HG02970 (cell line): ENCODE measurements at regions not wholly inside any gene's neighbourhood (a gene's known extent, or its start where the extent isn't known, plus 50 kb on each side); places are given as distances from the start of the nearest gene placed in this dataset.
"Not testable (repeated sequence)": the region's sequence is repeated elsewhere in the genome, so short reads cannot be mapped to it uniquely, and the experiment has no call there.

ENCODE experiments used
- ATAC-seq: cut with Tn5 transposase; IDR thresholded peaks from one replicate; pipeline ENCODE4 v1.9.1; 2021; ENCODE audit warnings: mild to moderate bottlenecking, moderate library complexity, moderate number of reproducible peaks; ENCODE audit not compliant: unreplicated experiment, low FRiP score

DNA sequence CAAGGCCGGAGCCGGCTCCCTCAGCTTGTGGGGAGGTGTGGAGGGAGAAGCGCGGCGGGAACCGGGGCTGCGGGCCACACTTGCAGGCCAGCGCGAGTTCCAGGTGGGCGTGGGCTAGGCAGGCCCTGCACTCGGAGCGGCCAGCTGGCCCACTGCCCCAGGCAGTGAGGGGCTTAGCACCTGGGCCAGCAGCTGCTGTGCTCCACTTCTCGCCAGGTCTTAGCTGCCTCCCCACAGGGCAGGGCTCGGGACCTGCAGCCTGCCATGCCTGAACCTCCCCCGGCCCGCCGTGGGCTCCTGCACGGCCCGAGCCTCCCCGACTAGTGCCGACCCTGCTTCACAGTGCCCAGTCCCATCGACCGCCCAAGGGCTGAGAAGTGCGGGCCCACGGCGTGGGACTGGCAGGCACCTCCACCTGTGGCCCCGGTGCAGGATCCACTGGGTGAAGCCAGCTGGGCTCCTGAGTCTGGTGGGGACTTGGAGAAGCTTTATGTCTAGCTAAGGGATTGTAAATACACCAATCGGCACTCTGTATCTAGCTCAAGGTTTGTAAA is 131.8 kb downstream of the KDR start:
- not testable (repeated sequence) for ATAC-seq

DNA sequence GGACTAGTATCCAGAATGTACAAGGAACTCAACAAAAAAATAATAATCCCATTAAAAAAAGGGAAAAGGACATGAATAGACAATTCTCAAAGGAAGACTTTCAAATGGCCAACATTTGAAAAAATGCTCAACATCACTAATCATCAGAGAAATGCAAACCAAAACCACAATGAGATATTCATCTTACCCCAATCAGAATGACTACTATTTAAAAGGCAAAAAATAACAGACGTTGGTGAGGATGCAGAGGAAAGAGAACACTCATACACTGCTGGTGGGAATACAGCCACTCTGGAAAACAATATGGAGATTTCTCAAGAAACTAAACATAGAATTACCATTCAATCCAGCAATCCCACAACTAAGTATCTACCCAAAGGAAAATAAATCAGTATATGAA is 133.1 kb downstream of the KDR start:
- no peak for ATAC-seq

DNA sequence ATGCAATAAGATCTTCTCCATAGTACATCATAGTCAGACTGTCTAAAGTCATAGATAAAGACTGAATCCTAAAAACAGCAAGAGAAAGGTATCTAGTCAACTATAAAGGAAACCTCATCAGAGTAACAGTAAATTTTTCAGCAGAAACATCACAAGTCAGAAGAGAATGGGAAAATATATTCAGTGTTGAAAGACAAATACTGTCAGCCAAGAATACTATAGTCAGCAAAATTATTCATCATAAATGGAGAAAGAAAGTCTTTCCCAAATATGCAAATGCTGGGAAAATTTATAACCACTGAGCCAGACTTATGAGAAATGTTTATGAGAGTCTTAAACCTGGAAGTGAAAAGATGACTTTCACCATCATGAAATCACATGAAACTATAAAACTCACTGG is 136.7 kb downstream of the KDR start:
- no peak for ATAC-seq

- no peak for ATAC-seq
Measured at GRCh38 chr4:54986095-54986846, 139.1 kb downstream of the KDR start.

GRCh38 chr4:54976682-54977081 is 148.7 kb downstream of the KDR start:
- ATAC-seq: no peak

DNA sequence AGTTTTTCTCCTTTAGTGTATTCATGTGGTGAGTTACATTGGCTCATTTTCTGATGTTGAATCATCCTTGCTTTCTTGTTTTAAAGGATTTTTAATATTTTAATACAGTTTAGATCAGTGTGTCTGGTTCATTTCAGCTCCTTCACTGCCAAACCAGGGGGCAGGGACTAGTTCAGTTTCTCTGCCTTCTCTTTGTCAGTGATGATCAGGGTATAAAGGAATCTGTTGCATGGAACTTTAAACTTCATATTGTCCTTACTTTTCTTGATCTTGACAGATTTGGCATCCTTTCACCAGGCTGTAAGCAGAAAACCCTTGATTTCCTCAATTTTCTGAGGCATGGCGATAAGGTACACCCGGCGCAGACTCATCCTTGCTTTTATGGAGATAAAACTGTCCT is 149.4 kb downstream of the KDR start:
- ATAC-seq: no peak

DNA sequence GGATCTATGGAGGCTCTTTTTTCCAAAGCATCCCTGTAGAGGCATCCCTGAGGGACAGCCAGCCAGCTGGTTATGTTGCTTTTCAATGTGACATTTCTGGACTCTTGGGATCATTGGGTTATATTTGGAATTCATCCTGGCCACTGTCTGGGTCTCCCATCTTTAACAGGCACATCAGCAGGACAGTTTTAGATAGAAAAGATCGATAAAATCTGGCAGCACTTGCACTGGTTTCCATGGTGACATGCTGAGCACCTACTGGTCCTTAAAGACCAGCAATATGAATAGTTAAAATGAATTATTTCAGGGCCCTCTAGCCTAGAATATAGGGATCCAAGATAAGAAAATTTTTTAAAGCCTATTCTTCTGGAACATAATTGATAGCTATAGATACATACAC is 151.6 kb downstream of the KDR start:
- no peak for ATAC-seq

GRCh38 chr4:54971474-54971950 is 153.9 kb downstream of the KDR start:
- peak; percentile 56 for ATAC-seq

- ATAC-seq: no peak
Measured at GRCh38 chr4:54967289-54967688, 158.1 kb downstream of the KDR start.

- no peak for ATAC-seq
Measured at GRCh38 chr4:54961357-54961975, 163.9 kb downstream of the KDR start.

DNA sequence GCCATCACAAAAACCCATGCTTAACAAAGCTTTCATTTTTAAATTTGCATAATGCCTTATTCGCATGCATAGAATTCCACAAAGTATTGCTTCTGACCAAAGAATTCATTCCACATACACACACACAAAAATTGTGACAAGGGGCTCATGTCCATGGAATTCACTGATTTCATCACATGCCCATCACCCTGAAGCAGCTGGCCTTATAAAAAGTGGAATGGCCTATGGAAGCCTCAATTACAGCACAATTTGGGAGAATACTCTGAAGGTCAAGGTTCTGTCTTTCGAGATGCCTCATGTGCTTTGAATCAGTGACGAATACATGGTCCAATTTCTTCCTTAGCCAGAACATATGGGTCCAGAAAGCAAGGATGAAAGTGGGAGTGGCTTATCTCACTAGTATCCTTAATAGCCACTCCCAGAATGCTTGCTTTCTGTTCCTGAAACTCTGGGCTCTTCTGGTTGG is 165.7 kb downstream of the KDR start:
- no peak for ATAC-seq

GRCh38 chr4:54959131-54959530 is 166.3 kb downstream of the KDR start:
- ATAC-seq: no peak

DNA sequence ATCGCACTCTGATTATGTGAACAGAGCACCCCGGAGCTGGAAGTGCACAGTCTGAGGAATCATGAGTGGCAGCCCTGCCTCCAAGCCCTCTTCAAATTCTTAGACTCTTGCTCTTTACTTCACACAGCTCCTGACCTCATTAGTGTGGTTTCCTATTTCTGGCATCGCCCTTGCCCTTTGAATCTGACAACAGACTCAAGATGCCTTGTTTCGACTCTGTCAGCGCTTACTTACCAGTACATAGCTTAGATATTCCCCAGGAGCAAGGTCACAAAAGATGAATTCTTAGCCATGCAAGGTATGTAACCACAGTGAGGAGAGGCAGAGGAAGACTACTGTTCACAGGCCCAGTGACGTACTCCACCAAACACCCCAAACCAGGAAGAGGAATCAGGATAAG is 167.2 kb downstream of the KDR start:
- ATAC-seq: no peak

DNA sequence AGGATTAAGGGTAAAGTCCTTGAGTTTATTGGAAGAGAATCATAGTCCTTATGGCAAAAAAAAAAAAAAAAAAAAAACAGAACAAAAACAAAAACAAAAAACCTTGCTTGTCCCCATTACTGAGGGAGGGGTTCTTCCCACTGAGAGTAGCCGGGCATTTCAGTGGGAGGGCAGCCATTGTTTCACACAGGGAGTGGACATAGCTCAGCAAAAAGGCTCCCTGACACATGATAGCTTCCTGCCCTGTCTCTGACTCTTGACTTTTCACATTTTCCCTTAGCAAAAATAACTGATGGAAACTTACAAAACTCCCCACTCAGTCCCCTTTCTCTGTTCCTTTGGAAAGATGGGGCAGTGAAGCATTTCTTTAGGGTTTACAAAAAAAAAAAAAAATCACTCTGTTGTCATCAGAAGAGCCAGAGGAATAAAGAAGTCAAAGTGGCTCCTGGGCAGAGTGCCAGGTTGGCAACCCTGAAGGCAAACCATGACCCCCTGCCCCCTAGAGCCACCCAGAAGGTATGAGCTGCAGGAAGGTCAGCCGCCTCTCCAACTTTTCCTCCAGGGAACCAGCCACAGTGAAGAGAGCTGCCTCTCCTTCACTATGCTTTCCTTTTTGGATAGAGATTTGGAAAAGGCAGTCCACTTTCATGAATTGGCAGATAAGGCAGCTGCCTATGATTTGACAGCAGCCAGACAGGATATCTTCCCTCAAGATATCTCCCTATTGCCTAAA is 170.6 kb downstream of the KDR start:
- ATAC-seq: no peak

DNA sequence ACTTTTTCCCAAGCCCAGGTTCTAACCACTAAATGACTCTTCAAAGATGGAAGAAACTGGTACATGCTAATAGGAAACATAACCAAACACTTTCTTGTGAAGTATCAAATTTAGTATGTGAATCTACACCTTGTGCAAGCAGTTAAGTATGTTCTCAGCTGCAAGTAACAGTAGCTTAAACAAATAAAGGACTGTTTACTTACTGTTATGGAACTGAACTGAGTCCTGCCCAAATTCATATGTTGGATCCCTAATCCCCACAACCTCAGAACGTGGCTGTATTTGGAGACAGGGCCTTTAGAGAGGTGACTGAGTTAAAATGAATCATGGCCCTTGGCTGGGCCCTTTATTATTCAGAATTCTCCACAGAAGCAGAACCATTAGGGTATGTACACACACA is 178.7 kb downstream of the KDR start:
- no peak for ATAC-seq

DNA sequence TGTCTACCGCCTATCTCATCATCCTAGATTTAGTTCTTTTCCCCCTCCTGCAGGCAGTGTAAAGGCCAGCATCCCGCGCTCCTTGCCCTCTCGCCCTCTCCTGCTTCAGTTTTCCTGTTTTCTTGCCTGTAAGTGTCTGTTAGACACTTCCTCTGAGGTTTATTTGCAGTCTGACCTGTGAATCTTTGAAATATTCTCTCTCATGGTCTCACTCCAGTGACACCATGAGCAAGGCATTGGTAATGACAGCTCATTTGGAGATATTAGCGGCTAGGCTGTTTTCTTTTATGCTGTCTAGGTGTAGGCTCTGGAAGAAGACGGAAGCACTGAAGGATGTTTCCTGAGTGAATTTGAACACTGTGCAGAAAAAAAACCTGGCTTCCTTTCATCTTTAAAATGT is 179.6 kb downstream of the KDR start:
- no peak for ATAC-seq

- ATAC-seq: peak; percentile 50
Measured at GRCh38 chr4:54942721-54943120, 182.7 kb downstream of the KDR start.

DNA sequence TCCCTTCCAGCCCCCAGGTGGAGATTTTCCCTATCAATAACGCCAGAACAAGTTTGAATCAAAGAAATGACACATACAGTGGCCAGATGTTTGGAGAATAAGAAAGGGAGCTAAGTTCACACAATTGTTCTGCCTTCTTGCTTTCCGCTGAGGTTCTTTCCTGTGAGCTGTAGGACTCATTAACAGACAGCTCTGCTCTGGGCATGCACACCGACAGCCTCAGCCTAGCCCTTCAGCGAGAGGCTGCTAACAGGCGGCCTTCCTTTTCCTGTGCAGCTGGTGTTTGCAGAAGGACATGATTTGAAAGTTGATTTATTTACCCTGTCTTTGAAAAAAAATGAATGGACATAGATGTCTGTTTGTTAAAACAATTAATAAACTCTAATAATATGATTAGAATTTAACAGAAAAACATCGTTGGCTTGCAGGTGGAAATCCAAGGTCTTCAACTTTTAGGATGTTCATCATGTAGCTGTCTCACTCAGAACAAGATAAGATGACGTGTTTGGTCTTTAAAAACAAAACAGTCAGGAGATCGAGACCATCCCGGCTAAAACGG is 183.3 kb downstream of the KDR start:
- ATAC-seq: peak; percentile 66

DNA sequence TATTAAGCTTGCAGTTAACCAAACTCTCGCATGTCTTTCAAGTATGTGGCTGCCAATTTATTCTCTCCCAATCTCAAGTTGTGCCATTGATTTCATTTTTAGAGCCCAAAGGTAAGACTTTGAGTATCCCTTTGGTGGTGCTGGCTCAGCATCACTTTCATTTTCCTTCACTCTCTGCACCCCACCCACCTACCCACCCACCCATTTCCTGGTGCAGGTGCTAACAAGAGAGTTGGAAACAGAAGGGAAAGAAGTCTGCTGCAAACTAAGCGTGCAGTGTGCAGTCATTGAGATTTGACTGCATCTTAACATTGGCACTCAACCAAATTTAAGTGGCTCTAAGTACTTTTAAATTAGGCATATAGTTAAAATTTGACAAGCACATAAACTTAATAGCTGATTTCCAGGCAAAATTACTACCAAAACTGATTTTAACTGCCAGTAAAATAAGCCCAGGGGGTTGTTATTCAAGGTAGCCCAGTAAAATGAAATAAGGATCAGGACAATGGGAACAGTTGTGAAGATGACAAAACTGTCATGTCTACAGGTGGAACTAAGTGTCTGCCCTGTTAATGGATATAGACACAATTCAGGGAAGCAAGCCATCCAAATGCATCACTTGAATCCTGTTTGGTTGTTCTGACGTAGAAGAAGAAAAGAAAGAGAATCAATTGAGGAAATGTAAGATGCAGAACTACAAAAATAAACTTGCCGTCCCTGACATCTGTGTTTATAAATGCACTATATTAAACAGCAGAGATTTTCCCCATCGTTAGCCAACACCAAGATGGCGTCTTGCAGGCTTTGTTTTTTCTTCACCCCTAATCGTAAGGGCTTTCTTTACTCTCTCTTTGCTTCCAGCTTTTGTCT is 184.2 kb downstream of the KDR start:
- no peak for ATAC-seq

- no peak for ATAC-seq
Measured at GRCh38 chr4:54937501-54937900, 187.9 kb downstream of the KDR start.
